ENCODE measurements at regions not wholly inside any gene's neighbourhood (a gene's known extent, or its start where the extent isn't known, plus 50 kb on each side); places are given as distances from the start of the nearest gene placed in this dataset.

GRCh38 chr11:12623869-12624268 is 50.4 kb upstream of the TEAD1 start:
- DNase-seq (ENCODE audit: low read depth in 1 of 2, low spot score in 1 of 2), result no peak
- no peak for TF ChIP-seq GABPA (IDR thresholded peaks at IDR 0.05; ENCODE audit: low read depth)
- TF ChIP-seq POLR2AphosphoS5 (IDR thresholded peaks at IDR 0.05; ENCODE audit: low read depth), result no peak
- no peak for TF ChIP-seq CTCF (IDR thresholded peaks at IDR 0.05; ENCODE audit: insufficient read depth, low read length)
- no peak for TF ChIP-seq REST (IDR thresholded peaks at IDR 0.05; ENCODE audit: insufficient replicate concordance, low read depth)
- TF ChIP-seq SPI1 (IDR thresholded peaks at IDR 0.05; ENCODE audit: borderline replicate concordance, low read depth), result no peak
- H3K4me3 ChIP-seq (replicated peaks; ENCODE audit: insufficient read depth, low read length), result no peak overlapping the region
- H3K27ac ChIP-seq (replicated peaks), result no peak overlapping the region
- H3K27me3 ChIP-seq (ENCODE audit: insufficient read depth, poor library complexity, severe bottlenecking), result no peaks in the 10 kb centered on the region
